ENCODE measurements at regions not wholly inside any gene's neighbourhood (a gene's known extent, or its start where the extent isn't known, plus 50 kb on each side); places are given as distances from the start of the nearest gene placed in this dataset.

GRCh38 chr6:159505140-159505922, 187.7 kb downstream of the SOD2 start:
- no peak for DNase-seq (ENCODE audit: low spot score)
- Mint-ChIP-seq H3K36me3 (no peaks in the 10 kb centered on the region), H3K27ac (no peak overlapping the region), H3K4me3 (no peak overlapping the region), H3K9me3 (no peaks in the 10 kb centered on the region), H3K27me3 (peaks cover 0 to 1% of the 10 kb centered on the region in 2 donors), H3K4me1 (ENCODE audit: low read depth in 2 of 2) (no peaks in the 10 kb centered on the region)
- ATAC-seq, result no peak

- no peaks in the 10 kb centered on the region for H3K36me3 Mint-ChIP-seq
- DNase-seq (ENCODE audit: low spot score), result no peak
- H3K9me3 Mint-ChIP-seq, result no peaks in the 10 kb centered on the region
- no peak overlapping the region for H3K27ac Mint-ChIP-seq
- no peak overlapping the region for H3K4me3 Mint-ChIP-seq
- H3K4me1 Mint-ChIP-seq (ENCODE audit: low read depth in 2 of 2), result no peaks in the 10 kb centered on the region
- no peak for ATAC-seq
- peaks cover 7 to 19% of the 10 kb centered on the region in 2 donors for H3K27me3 Mint-ChIP-seq
Measured at GRCh38 chr6:159501558-159501957, 191.5 kb downstream of the SOD2 start.

DNA sequence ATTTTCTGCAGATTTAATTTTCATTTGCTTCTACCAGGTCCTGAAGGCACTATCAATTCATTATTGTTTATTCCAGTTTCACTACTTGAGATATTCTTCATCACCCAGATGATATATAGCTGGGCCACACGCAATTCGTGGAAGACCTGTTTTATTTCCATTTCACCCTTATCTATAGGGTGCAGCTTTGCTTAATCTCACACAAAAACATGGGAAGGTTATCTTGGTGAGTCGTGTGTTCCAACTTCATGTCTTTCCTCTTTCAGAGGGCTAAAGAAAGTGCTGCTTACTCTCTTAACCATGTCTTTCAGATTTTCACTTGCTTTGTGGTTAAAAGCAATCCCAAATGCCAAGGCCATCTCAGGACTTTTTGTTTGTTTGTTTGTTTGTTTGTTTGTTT, 194.0 kb downstream of the SOD2 start:
- Mint-ChIP-seq H3K27me3 (peaks cover 21 to 36% of the 10 kb centered on the region in 2 donors), H3K4me3 (no peak overlapping the region), H3K27ac (no peak overlapping the region), H3K36me3 (no peaks in the 10 kb centered on the region), H3K9me3 (no peaks in the 10 kb centered on the region), H3K4me1 (ENCODE audit: low read depth in 2 of 2) (no peaks in the 10 kb centered on the region)
- DNase-seq (ENCODE audit: low spot score) (no peak), ATAC-seq (no peak)

DNA sequence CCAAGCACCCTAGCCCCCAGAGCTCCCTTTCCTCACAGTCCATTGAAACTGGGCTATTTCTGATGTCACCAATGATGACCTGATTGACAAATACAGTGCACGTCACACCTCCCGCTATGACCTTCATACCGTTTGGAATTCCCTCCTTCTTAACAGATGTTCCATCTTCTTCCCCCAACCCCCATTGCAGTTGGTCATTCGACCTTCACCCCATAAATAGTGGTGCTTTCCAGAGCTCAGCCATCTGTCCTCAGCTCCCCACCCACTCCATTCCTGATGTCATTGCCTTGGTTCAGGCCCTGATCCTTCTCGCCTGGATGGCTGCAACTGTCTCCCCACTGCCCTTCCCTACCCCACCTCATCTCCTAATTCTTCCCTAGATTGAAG, 198.5 kb downstream of the SOD2 start:
- no peak for ATAC-seq
- peaks cover 23 to 41% of the 10 kb centered on the region in 2 donors for H3K27me3 Mint-ChIP-seq

DNA sequence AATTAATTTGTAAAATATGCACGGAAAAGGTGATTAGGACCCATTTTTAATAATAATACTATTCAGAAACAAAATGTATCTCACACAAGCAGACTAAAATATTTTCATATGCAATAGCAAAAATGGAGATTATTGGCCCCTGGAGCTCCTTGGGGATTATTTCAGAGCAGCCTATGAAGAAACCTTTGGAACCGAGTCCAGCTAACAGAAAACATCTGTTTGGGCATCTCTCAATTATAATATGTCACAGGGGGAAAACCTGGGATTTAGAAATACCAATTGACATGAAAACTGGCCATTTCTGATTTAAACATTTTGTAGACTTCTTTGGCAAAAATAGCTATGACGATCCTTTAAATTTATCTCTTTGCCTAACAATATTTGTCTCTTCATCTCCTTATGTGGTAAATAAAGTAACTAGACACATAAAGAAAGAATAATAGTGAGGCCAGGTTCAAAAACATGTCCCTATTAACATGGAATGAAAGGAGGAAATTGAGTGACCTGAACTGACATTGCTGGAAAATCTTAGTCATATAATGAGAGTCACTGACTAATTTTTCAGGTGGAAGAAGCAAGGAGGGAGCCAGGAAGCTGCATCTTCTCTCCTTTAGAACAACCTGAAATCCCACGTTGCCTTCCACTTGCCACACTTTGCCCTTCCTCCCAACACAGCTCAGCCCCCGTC, 199.0 kb downstream of the SOD2 start:
- H3K36me3 Mint-ChIP-seq, result no peaks in the 10 kb centered on the region
- H3K27me3 Mint-ChIP-seq, result peaks cover 23 to 41% of the 10 kb centered on the region in 2 donors
- H3K27ac Mint-ChIP-seq, result no peak overlapping the region
- no peaks in the 10 kb centered on the region for H3K9me3 Mint-ChIP-seq
- H3K4me1 Mint-ChIP-seq (ENCODE audit: low read depth in 2 of 2), result no peaks in the 10 kb centered on the region
- no peak overlapping the region for H3K4me3 Mint-ChIP-seq
- ATAC-seq, result no peak
- DNase-seq (ENCODE audit: low spot score), result no peak

More for the DNA sequence above, 198.5 kb downstream of the SOD2 start:
- no peaks in the 10 kb centered on the region for H3K36me3 Mint-ChIP-seq
- no peak for DNase-seq (ENCODE audit: low spot score)
- no peak overlapping the region for H3K4me3 Mint-ChIP-seq
- H3K27ac Mint-ChIP-seq, result no peak overlapping the region
- no peaks in the 10 kb centered on the region for H3K9me3 Mint-ChIP-seq
- no peaks in the 10 kb centered on the region for H3K4me1 Mint-ChIP-seq (ENCODE audit: low read depth in 2 of 2)

- ATAC-seq, result no peak
Measured at GRCh38 chr6:159493231-159493897, 199.7 kb downstream of the SOD2 start.

DNA sequence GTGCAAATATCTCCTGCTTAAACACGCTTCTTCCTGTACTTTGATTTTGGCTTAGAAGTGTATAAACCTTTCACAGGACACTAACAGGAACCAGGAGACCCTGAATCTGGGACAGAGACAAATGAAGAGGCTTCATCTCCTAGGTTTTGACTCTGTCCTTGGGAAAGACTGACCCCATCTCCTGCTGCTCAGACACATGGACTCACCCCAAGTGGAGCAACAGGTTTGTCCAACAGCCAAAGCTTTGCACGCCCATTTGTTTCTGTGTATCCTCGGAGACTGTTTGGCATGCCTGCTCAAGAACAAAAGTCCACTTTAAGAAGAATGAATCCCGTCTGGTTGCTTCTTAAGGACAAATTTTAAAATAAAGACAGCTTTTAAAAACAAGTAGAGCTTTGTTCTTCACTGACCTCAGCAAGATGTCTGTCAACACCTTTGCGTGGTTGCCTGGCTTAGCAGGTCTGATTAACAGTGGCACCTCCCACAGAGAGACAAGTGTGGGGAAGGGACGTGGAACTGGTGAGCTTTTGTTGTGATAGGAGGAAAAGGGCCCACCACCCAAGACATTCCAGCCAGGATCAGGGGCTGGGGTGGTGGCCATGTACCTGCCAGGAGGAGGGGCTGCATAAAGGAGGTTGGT, 202.6 kb downstream of the SOD2 start:
- H3K36me3 Mint-ChIP-seq, result no peaks in the 10 kb centered on the region
- no peak for DNase-seq (ENCODE audit: low spot score)
- H3K9me3 Mint-ChIP-seq, result no peaks in the 10 kb centered on the region
- peak in 1 of 2 donors; percentile 33 for ATAC-seq
- peaks cover 0 to 3% of the 10 kb centered on the region in 2 donors for H3K4me1 Mint-ChIP-seq (ENCODE audit: low read depth in 2 of 2)
- H3K4me3 Mint-ChIP-seq, result no peak overlapping the region
- H3K27ac Mint-ChIP-seq, result no peak overlapping the region
- H3K27me3 Mint-ChIP-seq, result peaks cover 27 to 44% of the 10 kb centered on the region in 2 donors

More at GRCh38 chr6:159493231-159493897, 199.7 kb downstream of the SOD2 start:
- Mint-ChIP-seq H3K36me3 (no peaks in the 10 kb centered on the region), H3K4me1 (ENCODE audit: low read depth in 2 of 2) (no peaks in the 10 kb centered on the region), H3K9me3 (no peaks in the 10 kb centered on the region), H3K4me3 (no peak overlapping the region), H3K27ac (no peak overlapping the region), H3K27me3 (peaks cover 23 to 41% of the 10 kb centered on the region in 2 donors)
- DNase-seq (ENCODE audit: low spot score), result no peak

DNA sequence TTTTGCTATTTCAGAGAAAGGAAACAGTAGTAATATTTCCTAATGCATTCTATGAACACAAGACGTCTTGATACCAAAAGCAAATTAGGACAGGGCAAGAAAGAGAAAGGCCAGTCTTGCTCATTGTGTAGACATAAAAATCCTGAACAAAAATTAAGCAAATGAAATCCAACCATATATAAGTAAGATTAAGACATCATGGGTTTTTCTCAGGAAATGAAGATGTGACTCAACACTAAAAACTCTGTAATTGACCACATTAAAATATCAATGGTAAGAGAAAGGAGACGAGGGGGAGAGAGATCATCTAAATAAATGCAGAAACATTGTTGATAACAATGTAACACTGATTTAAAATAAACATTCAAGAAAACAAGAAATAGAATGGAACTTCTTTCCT, 205.4 kb downstream of the SOD2 start:
- Mint-ChIP-seq H3K27ac (no peak overlapping the region), H3K36me3 (no peaks in the 10 kb centered on the region), H3K4me1 (ENCODE audit: low read depth in 2 of 2) (peaks cover 0 to 3% of the 10 kb centered on the region in 2 donors), H3K9me3 (no peaks in the 10 kb centered on the region), H3K27me3 (peaks cover 18 to 47% of the 10 kb centered on the region in 2 donors), H3K4me3 (no peak overlapping the region)
- ATAC-seq, result no peak
- no peak for DNase-seq (ENCODE audit: low spot score)

GRCh38 chr6:159483259-159483658, 209.8 kb downstream of the SOD2 start:
- no peaks in the 10 kb centered on the region for H3K9me3 Mint-ChIP-seq
- H3K27ac Mint-ChIP-seq, result no peak overlapping the region
- no peaks in the 10 kb centered on the region for H3K36me3 Mint-ChIP-seq
- no peak for DNase-seq (ENCODE audit: low spot score)
- H3K27me3 Mint-ChIP-seq, result peaks cover 27 to 63% of the 10 kb centered on the region in 2 donors
- peaks cover 0 to 3% of the 10 kb centered on the region in 2 donors for H3K4me1 Mint-ChIP-seq (ENCODE audit: low read depth in 2 of 2)
- ATAC-seq, result no peak
- no peak overlapping the region for H3K4me3 Mint-ChIP-seq

- ATAC-seq (no peak), DNase-seq (ENCODE audit: low spot score) (no peak)
- Mint-ChIP-seq H3K36me3 (no peaks in the 10 kb centered on the region), H3K27me3 (peaks cover 27 to 54% of the 10 kb centered on the region in 2 donors), H3K4me3 (no peak overlapping the region), H3K27ac (no peak overlapping the region), H3K9me3 (no peaks in the 10 kb centered on the region), H3K4me1 (ENCODE audit: low read depth in 2 of 2) (no peaks in the 10 kb centered on the region)
Measured at GRCh38 chr6:159481897-159482296, 211.1 kb downstream of the SOD2 start.

GRCh38 chr6:159480471-159480870, 212.6 kb downstream of the SOD2 start:
- no peak overlapping the region for H3K4me3 Mint-ChIP-seq
- ATAC-seq (no peak), DNase-seq (ENCODE audit: low spot score) (no peak)
- no peaks in the 10 kb centered on the region for H3K9me3 Mint-ChIP-seq
- H3K4me1 Mint-ChIP-seq (ENCODE audit: low read depth in 2 of 2), result no peaks in the 10 kb centered on the region
- no peak overlapping the region for H3K27ac Mint-ChIP-seq
- peaks cover 27 to 52% of the 10 kb centered on the region in 2 donors for H3K27me3 Mint-ChIP-seq
- H3K36me3 Mint-ChIP-seq, result no peaks in the 10 kb centered on the region

GRCh38 chr6:159479146-159479545, 213.9 kb downstream of the SOD2 start:
- Mint-ChIP-seq H3K4me3 (no peak overlapping the region), H3K36me3 (no peaks in the 10 kb centered on the region), H3K9me3 (no peaks in the 10 kb centered on the region), H3K27me3 (peaks cover 28 to 45% of the 10 kb centered on the region in 2 donors), H3K4me1 (ENCODE audit: low read depth in 2 of 2) (no peaks in the 10 kb centered on the region), H3K27ac (no peak overlapping the region)
- ATAC-seq (no peak), DNase-seq (ENCODE audit: low spot score) (no peak)

DNA sequence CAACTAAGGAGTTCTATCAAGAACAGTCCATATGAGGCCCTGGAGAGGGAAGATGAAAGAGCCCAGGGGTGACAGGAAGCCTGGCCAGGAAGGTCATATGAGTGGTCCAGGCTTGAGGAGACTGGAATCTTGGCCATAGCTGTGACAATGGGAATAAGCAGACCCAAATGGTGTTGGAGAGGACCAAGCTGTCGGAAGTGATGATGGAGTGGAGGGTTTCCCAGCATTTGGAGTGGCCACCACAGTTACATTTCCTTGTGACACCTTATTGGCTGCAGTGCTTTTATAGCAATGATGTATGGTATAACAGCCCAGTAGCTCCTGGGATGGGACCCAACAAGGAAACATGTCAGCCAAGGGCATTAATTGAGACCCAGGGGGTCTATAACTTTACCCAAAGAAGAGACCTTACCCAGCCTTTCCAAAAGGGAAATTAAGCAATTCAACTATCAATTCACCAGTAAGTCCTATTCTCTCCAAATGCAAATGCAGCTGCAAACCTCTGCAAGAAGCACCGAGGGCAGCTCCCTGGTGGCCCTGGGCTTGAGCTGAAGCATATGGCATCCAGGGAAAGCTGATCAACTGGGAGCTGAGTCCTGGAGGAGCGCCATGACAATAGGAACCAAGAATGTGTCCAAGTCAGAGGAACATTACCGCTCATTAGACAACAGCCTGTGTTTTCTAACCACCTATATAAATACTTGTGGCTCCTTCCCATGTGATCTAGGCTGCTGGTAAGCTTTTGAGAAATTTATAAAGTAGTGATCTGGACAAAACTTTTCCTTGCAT, 219.4 kb downstream of the SOD2 start:
- H3K27ac Mint-ChIP-seq, result no peak overlapping the region
- no peak for ATAC-seq
- peaks cover 21 to 32% of the 10 kb centered on the region in 2 donors for H3K27me3 Mint-ChIP-seq
- H3K9me3 Mint-ChIP-seq, result no peaks in the 10 kb centered on the region
- DNase-seq (ENCODE audit: low spot score), result no peak
- no peaks in the 10 kb centered on the region for H3K36me3 Mint-ChIP-seq
- H3K4me3 Mint-ChIP-seq, result no peak overlapping the region
- no peaks in the 10 kb centered on the region for H3K4me1 Mint-ChIP-seq (ENCODE audit: low read depth in 2 of 2)

Data from natural killer cell treated with Interleukin-12 subunit alpha and Interleukin-12 subunit beta and Interleukin-15 and Interleukin-18, amount 100 ng/mL, for 72 hours (primary cell).